WTC11 (cell line): ENCODE measurements at regions not wholly inside any gene's neighbourhood (a gene's known extent, or its start where the extent isn't known, plus 50 kb on each side); places are given as distances from the start of the nearest gene placed in this dataset.

ENCODE experiments used
- ATAC-seq: fragments of 200-7000 bp; cut with Tn5 transposase; 2 replicates; pipeline ENCODE4 v1.10.0; 2021; ENCODE audit warnings: mild to moderate bottlenecking, moderate library complexity
- CTCF ChIA-PET: fragments of 300-600 bp; sonication (Branson Sonifier 250); formaldehyde crosslinking; loops from one replicate; lab custom pipeline; 2021; ENCODE audit warnings: antibody characterized with exemption; lab: Charles Lee
- POLR2A ChIA-PET: fragments of 350-600 bp; sonication (Branson Sonifier 250); formaldehyde crosslinking; loops from one replicate; lab custom pipeline; 2021; ENCODE audit warnings: antibody characterized with exemption; lab: Charles Lee
- DNase-seq: peaks from one replicate; pipeline ENCODE4 v3.0.0; 2021; ENCODE audit warnings: low spot score
- H3K27ac Mint-ChIP-seq: 2 replicates; pipeline ENCODE4 v1.8.0; 2021; ENCODE audit warnings: mixed read lengths
- H3K27me3 Mint-ChIP-seq: 2 replicates; pipeline ENCODE4 v1.8.0; 2021; ENCODE audit warnings: low read depth, mild to moderate bottlenecking, moderate library complexity, mixed read lengths
- H3K36me3 Mint-ChIP-seq: 2 replicates; pipeline ENCODE4 v1.8.0; 2021; ENCODE audit warnings: mixed read lengths
- H3K4me1 Mint-ChIP-seq: 2 replicates; pipeline ENCODE4 v1.8.0; 2022; ENCODE audit warnings: mixed read lengths
- H3K4me3 Mint-ChIP-seq: 2 replicates; pipeline ENCODE4 v1.8.0; 2021; ENCODE audit warnings: mild to moderate bottlenecking, moderate library complexity, mixed read lengths
- H3K9me3 Mint-ChIP-seq: 2 replicates; pipeline ENCODE4 v1.8.0; 2021; ENCODE audit warnings: mixed read lengths
- AFF4 ChIP-seq: sonication (generic); formaldehyde crosslinking; IDR thresholded peaks from 2 replicates; pipeline ENCODE4 v1.8.1; 2023; ENCODE audit warnings: mild to moderate bottlenecking, missing genetic modification reagents, borderline replicate concordance
- CREM ChIP-seq: sonication (generic); formaldehyde crosslinking; IDR thresholded peaks from 2 replicates; pipeline ENCODE4 v1.8.1; 2022; ENCODE audit warnings: mild to moderate bottlenecking, missing genetic modification reagents, moderate library complexity
- CTCF ChIP-seq: fragments of 200-600 bp; IDR thresholded peaks from 2 replicates; pipeline ENCODE4 v1.8.0; 2022; ENCODE audit warnings: antibody characterized with exemption
- EMX1 ChIP-seq: fragments of 250-450 bp; sonication (Bioruptor Pico); IDR thresholded peaks from 2 replicates; pipeline ENCODE4 v1.8.0; 2021; ENCODE audit warnings: mild to moderate bottlenecking
- HMGA2 ChIP-seq: fragments of 250-450 bp; sonication (Bioruptor Pico); IDR thresholded peaks from 2 replicates; pipeline ENCODE4 v1.4.0; 2021; ENCODE audit warnings: mild to moderate bottlenecking, moderate library complexity
- IRF2 ChIP-seq: sonication (generic); formaldehyde crosslinking; IDR thresholded peaks from 2 replicates; pipeline ENCODE4 v1.8.0; 2022; ENCODE audit warnings: low read depth, missing genetic modification reagents, borderline replicate concordance
- MXD4 ChIP-seq: fragments of 250-450 bp; sonication (Bioruptor Pico); IDR thresholded peaks from 2 replicates; pipeline ENCODE4 v1.8.0; 2021; ENCODE audit warnings: mild to moderate bottlenecking, moderate library complexity, borderline replicate concordance
- PRRX2 ChIP-seq: fragments of 250-450 bp; sonication (Bioruptor Pico); IDR thresholded peaks from 2 replicates; pipeline ENCODE4 v1.8.0; 2021; ENCODE audit warnings: mild to moderate bottlenecking
- STAT6 ChIP-seq: sonication (generic); formaldehyde crosslinking; conservative IDR thresholded peaks from 2 replicates; pipeline ENCODE4 v1.8.1; 2023; ENCODE audit warnings: mild to moderate bottlenecking, low read depth, missing genetic modification reagents, moderate library complexity
- TEAD4 ChIP-seq: sonication (generic); formaldehyde crosslinking; IDR thresholded peaks from 2 replicates; pipeline ENCODE4 v1.8.0; 2022; ENCODE audit warnings: mild to moderate bottlenecking, missing genetic modification reagents
- ZNF232 ChIP-seq: sonication (generic); formaldehyde crosslinking; IDR thresholded peaks from 2 replicates; pipeline ENCODE4 v1.8.0; 2022; ENCODE audit warnings: mild to moderate bottlenecking, missing genetic modification reagents
- ZNF423 ChIP-seq: fragments of 250-450 bp; sonication (Bioruptor Pico); IDR thresholded peaks from 2 replicates; pipeline ENCODE4 v2.1.2; 2022; ENCODE audit warnings: mild to moderate bottlenecking, moderate library complexity
- ZNF532 ChIP-seq: fragments of 250-450 bp; sonication (Bioruptor Pico); IDR thresholded peaks from 2 replicates; pipeline ENCODE4 v1.9.0; 2021; ENCODE audit warnings: mild to moderate bottlenecking, borderline replicate concordance
- ZNF671 ChIP-seq: fragments of 250-450 bp; sonication (Bioruptor Pico); IDR thresholded peaks from 2 replicates; pipeline ENCODE4 v1.8.0; 2021; ENCODE audit warnings: mild to moderate bottlenecking

GRCh38 chr20:5680192-5680591 lies 69.4 kb upstream of the GPCPD1 start (continued):
- no peak for TF ChIP-seq ZNF532
- no peak for TF ChIP-seq STAT6

GRCh38 chr20:5678777-5679176 lies 68.0 kb upstream of the GPCPD1 start:
- CTCF ChIA-PET, result interaction anchor here (1.4 kb wide), 1 partner anchor 122 kb away, joined by 4 read pairs; no protein-coding TSS in a partner anchor
- Mint-ChIP-seq H3K4me1 (no peaks in the 10 kb centered on the region), H3K4me3 (no peak overlapping the region)
- POLR2A ChIA-PET, result no interaction called here
- no peak for ATAC-seq
- no peak for TF ChIP-seq AFF4 (CRISPR knock-in tag)
- TF ChIP-seq CTCF, result no peak
- no peak for TF ChIP-seq MXD4 (CRISPR knock-in tag)
- no peak for TF ChIP-seq CREM (CRISPR knock-in tag)
- TF ChIP-seq TEAD4 (CRISPR knock-in tag), result no peak
- TF ChIP-seq PRRX2 (CRISPR knock-in tag), result no peak
- TF ChIP-seq EMX1 (CRISPR knock-in tag), result no peak
- TF ChIP-seq ZNF232 (CRISPR knock-in tag), result no peak
- TF ChIP-seq HMGA2, result no peak
- TF ChIP-seq ZNF423 (CRISPR knock-in tag), result no peak
- no peak for TF ChIP-seq ZNF671
- no peak for TF ChIP-seq IRF2 (CRISPR knock-in tag)
- TF ChIP-seq, all 79 proteins: peak for 0
- DNase-seq, result no peak
- H3K9me3 Mint-ChIP-seq, result no peaks in the 10 kb centered on the region
- H3K36me3 Mint-ChIP-seq, result no peaks in the 10 kb centered on the region
- no peak overlapping the region for H3K27ac Mint-ChIP-seq
- no peaks in the 10 kb centered on the region for H3K27me3 Mint-ChIP-seq
